ENCODE measurements at regions not wholly inside any gene's neighbourhood (a gene's known extent, or its start where the extent isn't known, plus 50 kb on each side); places are given as distances from the start of the nearest gene placed in this dataset.
"Not testable (repeated sequence)": the region's sequence is repeated elsewhere in the genome, so short reads cannot be mapped to it uniquely, and the experiment has no call there.

DNA sequence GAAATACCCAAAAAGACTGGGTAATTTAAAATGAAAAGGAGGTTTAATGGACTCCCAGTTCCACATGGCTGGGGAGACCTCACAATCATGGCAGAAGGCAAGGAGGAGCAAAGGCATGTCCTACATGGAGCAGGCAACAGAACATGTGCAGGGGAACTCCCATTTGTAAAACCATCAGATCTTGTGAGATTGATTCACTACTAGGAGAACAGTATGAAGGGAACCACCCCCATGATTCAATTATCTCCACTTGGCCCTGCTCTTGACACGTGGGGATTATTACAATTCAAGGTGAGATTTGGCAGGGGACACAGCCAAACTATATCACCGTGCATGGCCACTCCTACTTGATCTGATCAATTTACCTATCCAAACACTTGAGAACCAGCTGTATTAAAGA, 131.5 kb upstream of the LDB2 start:
- Histone ChIP-seq H3K4me1 (peaks cover 0 to 10% (median 0%) of the 10 kb centered on the region in 4 donors), H3K36me3 (no peaks in the 10 kb centered on the region), H3K4me3 (no peak overlapping the region), H3K9me3 (no peaks in the 10 kb centered on the region), H3K27me3 (no peaks in the 10 kb centered on the region), H3K27ac (no peak overlapping the region)
- intact Hi-C loops (cut with DNase I; ENCODE audit: low total_unique reads) = no loop called here
- TF ChIP-seq, protein P1, sequence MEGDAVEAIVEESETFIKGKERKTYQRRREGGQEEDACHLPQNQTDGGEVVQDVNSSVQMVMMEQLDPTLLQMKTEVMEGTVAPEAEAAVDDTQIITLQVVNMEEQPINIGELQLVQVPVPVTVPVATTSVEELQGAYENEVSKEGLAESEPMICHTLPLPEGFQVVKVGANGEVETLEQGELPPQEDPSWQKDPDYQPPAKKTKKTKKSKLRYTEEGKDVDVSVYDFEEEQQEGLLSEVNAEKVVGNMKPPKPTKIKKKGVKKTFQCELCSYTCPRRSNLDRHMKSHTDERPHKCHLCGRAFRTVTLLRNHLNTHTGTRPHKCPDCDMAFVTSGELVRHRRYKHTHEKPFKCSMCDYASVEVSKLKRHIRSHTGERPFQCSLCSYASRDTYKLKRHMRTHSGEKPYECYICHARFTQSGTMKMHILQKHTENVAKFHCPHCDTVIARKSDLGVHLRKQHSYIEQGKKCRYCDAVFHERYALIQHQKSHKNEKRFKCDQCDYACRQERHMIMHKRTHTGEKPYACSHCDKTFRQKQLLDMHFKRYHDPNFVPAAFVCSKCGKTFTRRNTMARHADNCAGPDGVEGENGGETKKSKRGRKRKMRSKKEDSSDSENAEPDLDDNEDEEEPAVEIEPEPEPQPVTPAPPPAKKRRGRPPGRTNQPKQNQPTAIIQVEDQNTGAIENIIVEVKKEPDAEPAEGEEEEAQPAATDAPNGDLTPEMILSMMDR (IDR thresholded peaks at IDR 0.05) = no peak
- no peak for DNase-seq

DNA sequence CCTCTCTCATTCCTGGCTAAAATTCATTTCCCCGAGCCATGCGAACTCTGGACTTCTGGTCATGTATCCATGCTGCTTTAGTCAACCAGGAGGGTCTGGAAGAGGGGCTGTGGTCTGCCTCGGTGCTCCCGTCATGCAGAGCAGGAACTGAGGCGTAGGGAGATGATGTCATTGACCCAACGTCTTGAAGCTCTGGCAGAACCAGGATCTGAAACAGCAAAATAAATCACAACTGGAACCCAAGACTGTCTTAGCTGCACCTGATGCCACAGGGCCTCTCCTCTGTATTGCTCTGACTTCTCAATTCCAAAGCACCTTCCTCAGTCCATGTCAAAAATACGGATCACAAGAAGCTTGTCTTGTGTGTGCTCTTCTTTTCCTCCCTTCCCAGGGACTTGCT, 131.0 kb upstream of the LDB2 start:
- no peak for DNase-seq
- no peaks in the 10 kb centered on the region for H3K9me3 ChIP-seq
- intact Hi-C loops (cut with DNase I; ENCODE audit: low total_unique reads) = no loop called here

DNA sequence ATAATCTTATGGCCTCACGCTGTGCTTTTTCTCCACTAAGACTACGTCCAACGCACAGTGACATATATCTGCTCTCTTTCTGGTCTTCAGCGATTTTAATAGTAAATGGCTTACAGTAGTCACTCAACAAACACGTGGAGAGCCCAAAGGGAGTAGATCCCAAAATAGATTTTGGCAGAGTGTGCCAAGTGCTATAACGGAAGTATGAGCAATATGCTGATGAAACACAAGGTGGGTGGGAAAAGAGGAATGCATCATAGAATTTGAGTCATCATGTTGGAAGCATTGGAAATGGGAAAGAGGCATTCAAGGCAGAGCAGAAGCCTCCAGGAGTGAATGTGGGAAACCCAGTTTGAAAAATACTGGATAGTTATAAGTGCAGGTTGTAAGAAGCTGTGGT, 129.1 kb upstream of the LDB2 start:
- TF ChIP-seq, protein P1 (IDR thresholded peaks at IDR 0.05) = no peak
- no peaks in the 10 kb centered on the region for H3K27me3 ChIP-seq
- no peak overlapping the region for H3K27ac ChIP-seq
- no peaks in the 10 kb centered on the region for H3K36me3 ChIP-seq
- DNase-seq = no peak
- intact Hi-C loops (cut with DNase I; ENCODE audit: low total_unique reads) = no loop called here
- H3K4me1 ChIP-seq = peaks cover 0 to 10% (median 0%) of the 10 kb centered on the region in 4 donors
- no peak overlapping the region for H3K4me3 ChIP-seq
- H3K9me3 ChIP-seq = no peaks in the 10 kb centered on the region

More for the DNA sequence above, 131.0 kb upstream of the LDB2 start:
- H3K27ac ChIP-seq = no peak overlapping the region
- TF ChIP-seq, protein P1 (IDR thresholded peaks at IDR 0.05) = no peak
- no peaks in the 10 kb centered on the region for H3K36me3 ChIP-seq
- peaks cover 0 to 10% (median 0%) of the 10 kb centered on the region in 4 donors for H3K4me1 ChIP-seq
- no peak overlapping the region for H3K4me3 ChIP-seq
- H3K27me3 ChIP-seq = no peaks in the 10 kb centered on the region

DNA sequence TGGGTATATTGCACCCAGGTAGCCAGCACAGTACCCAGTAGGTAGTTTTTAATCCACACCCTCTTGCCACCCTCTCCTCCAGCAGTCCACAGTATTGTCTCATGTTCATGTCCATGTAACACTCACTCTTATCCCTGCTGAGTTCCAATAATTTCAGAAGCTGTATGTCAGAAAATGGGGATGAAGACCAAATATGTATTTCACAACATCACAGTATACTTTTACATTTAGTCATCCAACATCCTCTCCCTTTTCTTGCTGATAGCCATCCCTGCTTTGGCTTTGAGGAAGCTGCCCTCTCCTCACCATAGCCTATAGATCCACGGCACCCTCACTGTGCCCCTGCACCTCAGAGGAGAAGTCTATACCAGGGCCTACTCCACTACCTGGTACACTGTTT, 126.0 kb upstream of the LDB2 start:
- no peaks in the 10 kb centered on the region for H3K27me3 ChIP-seq
- intact Hi-C loops (cut with DNase I; ENCODE audit: low total_unique reads) = no loop called here

DNA sequence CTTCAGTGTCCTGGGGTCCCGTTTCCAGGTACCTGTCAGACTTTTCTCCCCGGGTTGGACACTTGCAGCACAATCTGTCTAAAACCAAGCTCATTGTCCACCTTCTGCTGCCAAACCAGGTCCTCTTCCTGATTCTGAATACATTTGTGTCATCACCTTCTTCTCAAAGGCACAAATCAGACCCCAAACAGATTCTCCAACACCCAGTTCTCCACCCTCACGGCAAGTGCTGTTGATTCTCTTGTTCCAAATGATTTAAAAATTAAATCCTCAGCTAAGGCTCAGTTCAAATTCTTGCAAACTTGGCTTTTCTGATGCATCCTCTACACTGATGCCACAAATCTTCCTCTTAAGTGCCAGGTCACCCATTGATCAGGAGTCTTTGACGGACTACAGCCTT, 122.5 kb upstream of the LDB2 start:
- DNase-seq = no peak
- Histone ChIP-seq H3K4me3 (no peak overlapping the region), H3K27me3 (no peaks in the 10 kb centered on the region), H3K27ac (no peak overlapping the region), H3K9me3 (no peaks in the 10 kb centered on the region), H3K36me3 (no peaks in the 10 kb centered on the region), H3K4me1 (no peaks in the 10 kb centered on the region)
- intact Hi-C loops (cut with DNase I; ENCODE audit: low total_unique reads) = no loop called here
- TF ChIP-seq, protein P1 (IDR thresholded peaks at IDR 0.05) = no peak

More for the DNA sequence above, 126.0 kb upstream of the LDB2 start:
- Histone ChIP-seq H3K36me3 (no peaks in the 10 kb centered on the region), H3K27ac (no peak overlapping the region), H3K4me1 (peaks cover 0 to 10% (median 0%) of the 10 kb centered on the region in 4 donors), H3K4me3 (no peak overlapping the region), H3K9me3 (no peaks in the 10 kb centered on the region)
- TF ChIP-seq, protein P1 (IDR thresholded peaks at IDR 0.05) = no peak
- DNase-seq = no peak

DNA sequence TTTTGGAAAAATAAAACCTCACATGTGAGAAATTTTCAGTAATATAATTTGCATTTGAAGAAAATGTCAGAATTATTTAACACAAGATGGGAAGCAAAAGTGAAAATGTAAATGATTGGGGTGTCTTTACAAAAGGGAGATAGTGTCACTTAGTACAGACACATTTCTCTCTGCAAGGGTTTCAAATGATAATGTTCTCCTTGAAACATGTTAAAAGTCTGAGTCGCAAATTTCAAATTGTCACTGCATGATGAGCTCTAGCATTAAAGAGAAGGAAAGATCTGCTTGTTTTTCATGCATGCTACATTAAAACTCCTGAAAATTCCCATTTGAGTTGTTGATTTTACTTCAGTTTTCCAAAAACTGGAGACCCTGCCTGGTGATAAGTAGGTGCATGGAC, 122.0 kb upstream of the LDB2 start:
- intact Hi-C loops (cut with DNase I; ENCODE audit: low total_unique reads) = no loop called here
- Histone ChIP-seq H3K27ac (no peak overlapping the region), H3K4me1 (no peaks in the 10 kb centered on the region), H3K4me3 (no peak overlapping the region), H3K36me3 (no peaks in the 10 kb centered on the region), H3K27me3 (no peaks in the 10 kb centered on the region), H3K9me3 (no peaks in the 10 kb centered on the region)
- no peak for DNase-seq
- TF ChIP-seq, protein P1 (IDR thresholded peaks at IDR 0.05) = no peak

DNA sequence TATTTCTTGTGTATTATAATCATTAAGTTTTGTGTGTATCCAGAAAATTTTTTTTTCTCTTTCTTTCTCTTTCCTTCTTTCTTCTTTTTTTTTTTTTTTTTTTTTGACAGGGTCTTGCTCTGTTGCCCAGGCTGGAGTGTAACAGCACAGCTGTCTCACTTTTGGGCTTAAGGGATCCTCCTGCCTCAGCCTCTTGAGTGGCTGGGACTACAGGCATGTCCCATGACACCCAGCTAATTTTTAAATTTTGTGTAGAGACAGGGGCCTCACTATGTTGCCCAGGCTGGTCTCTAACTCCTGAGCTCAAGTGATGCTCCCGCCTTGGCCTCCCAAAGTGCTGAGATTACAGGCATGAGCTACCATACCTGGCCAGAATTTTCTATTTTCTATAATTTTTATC, 120.2 kb upstream of the LDB2 start:
- H3K27me3 ChIP-seq; H3K27ac ChIP-seq; H3K4me3 ChIP-seq; H3K9me3 ChIP-seq; DNase-seq; intact Hi-C loops (cut with DNase I; ENCODE audit: low total_unique reads); H3K4me1 ChIP-seq; H3K36me3 ChIP-seq: not testable (repeated sequence)

All from tibial artery (tissue), 4 donors.